ENCODE measurements at regions not wholly inside any gene's neighbourhood (a gene's known extent, or its start where the extent isn't known, plus 50 kb on each side); places are given as distances from the start of the nearest gene placed in this dataset.

DNA sequence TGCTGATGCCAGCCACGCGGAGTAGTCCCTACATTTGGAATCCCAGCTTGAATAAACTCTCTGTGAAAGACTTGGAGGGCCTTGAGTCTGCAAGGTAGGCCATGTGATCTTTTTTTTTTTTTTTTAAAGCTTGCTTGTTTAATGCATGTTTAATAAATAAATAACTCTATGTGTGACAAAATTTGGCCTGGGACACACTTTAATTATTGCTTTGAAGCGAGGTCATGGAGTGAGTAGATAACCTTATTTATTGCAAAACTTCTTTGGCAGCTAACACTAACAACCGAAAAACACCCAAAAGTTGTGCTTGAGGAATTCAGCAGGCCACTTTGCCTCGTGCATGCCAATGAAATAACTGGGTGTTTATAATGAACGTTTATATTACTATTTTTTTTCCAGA, 382.2 kb downstream of the FLRT2 start:
- TF ChIP-seq TAF1 (IDR thresholded peaks at IDR 0.05; ENCODE audit: borderline replicate concordance, insufficient read depth, low read length) (no peak), SIN3A (IDR thresholded peaks at IDR 0.05; ENCODE audit: borderline replicate concordance, insufficient read depth, low read length) (no peak), REST (IDR thresholded peaks at IDR 0.05; ENCODE audit: insufficient read depth in 1 of 2, low read depth in 2 of 2, low read length in 2 of 2) (no peak), POLR2AphosphoS5 (IDR thresholded peaks at IDR 0.05; ENCODE audit: low read depth, low read length) (no peak), FOXP2 (optimal IDR thresholded peaks at IDR 0.05; ENCODE audit: borderline replicate concordance, extremely low read depth, extremely low read length, insufficient read depth) (no peak)

Data from PFSK-1 (cell line).